Mononuclear cell (primary cell): ENCODE measurements at regions not wholly inside any gene's neighbourhood (a gene's known extent, or its start where the extent isn't known, plus 50 kb on each side); places are given as distances from the start of the nearest gene placed in this dataset.

ENCODE experiments used
- H3K27me3 ChIP-seq: 2 replicates; pipeline ENCODE4 v1.6.0; 2011; ENCODE audit warnings: low read length, control low read depth; ENCODE audit not compliant: insufficient read depth
- H3K4me1 ChIP-seq: 2 replicates; pipeline ENCODE4 v1.5.1; 2011; ENCODE audit warnings: mild to moderate bottlenecking, low read length, control low read depth; ENCODE audit not compliant: insufficient read depth
- H3K4me3 ChIP-seq: 2 replicates; pipeline ENCODE4 v1.5.1; 2011; ENCODE audit warnings: mild to moderate bottlenecking, low read length, moderate library complexity
- H3K9me3 ChIP-seq: 2 replicates; pipeline ENCODE4 v1.5.1; 2011; ENCODE audit warnings: low read depth, mild to moderate bottlenecking, control low read depth, low read length

GRCh38 chr16:86064431-86065250 is 165.7 kb downstream of the IRF8 start:
- Histone ChIP-seq H3K9me3 (no peaks in the 10 kb centered on the region), H3K4me3 (no peak overlapping the region), H3K4me1 (no peaks in the 10 kb centered on the region), H3K27me3 (peaks cover 5% of the 10 kb centered on the region)

GRCh38 chr16:86065711-86066110 is 166.7 kb downstream of the IRF8 start:
- H3K4me3 ChIP-seq = no peak overlapping the region
- H3K4me1 ChIP-seq = no peaks in the 10 kb centered on the region
- peaks cover 5% of the 10 kb centered on the region for H3K27me3 ChIP-seq
- H3K9me3 ChIP-seq = no peaks in the 10 kb centered on the region

- H3K27me3 ChIP-seq = peaks cover 5% of the 10 kb centered on the region
Measured at GRCh38 chr16:86066811-86067210, 167.8 kb downstream of the IRF8 start.

GRCh38 chr16:86067516-86067915 is 168.6 kb downstream of the IRF8 start:
- Histone ChIP-seq H3K4me1 (no peaks in the 10 kb centered on the region), H3K9me3 (no peaks in the 10 kb centered on the region), H3K27me3 (peaks cover 5% of the 10 kb centered on the region), H3K4me3 (no peak overlapping the region)

More at GRCh38 chr16:86066811-86067210, 167.8 kb downstream of the IRF8 start:
- H3K4me3 ChIP-seq = no peak overlapping the region
- H3K9me3 ChIP-seq = no peaks in the 10 kb centered on the region
- no peaks in the 10 kb centered on the region for H3K4me1 ChIP-seq

- Histone ChIP-seq H3K9me3 (no peaks in the 10 kb centered on the region), H3K4me1 (no peaks in the 10 kb centered on the region), H3K4me3 (no peak overlapping the region), H3K27me3 (peaks cover 5% of the 10 kb centered on the region)
Measured at GRCh38 chr16:86067936-86068335, 169.0 kb downstream of the IRF8 start.

- no peak overlapping the region for H3K4me3 ChIP-seq
- H3K9me3 ChIP-seq = no peaks in the 10 kb centered on the region
- peaks cover 5% of the 10 kb centered on the region for H3K27me3 ChIP-seq
- H3K4me1 ChIP-seq = no peaks in the 10 kb centered on the region
Measured at GRCh38 chr16:86068722-86069121, 169.8 kb downstream of the IRF8 start.

GRCh38 chr16:86069736-86070298 is 170.9 kb downstream of the IRF8 start:
- Histone ChIP-seq H3K27me3 (peaks cover 5% of the 10 kb centered on the region), H3K9me3 (no peaks in the 10 kb centered on the region), H3K4me3 (no peak overlapping the region), H3K4me1 (no peaks in the 10 kb centered on the region)

GRCh38 chr16:86070484-86070883 is 171.5 kb downstream of the IRF8 start:
- Histone ChIP-seq H3K9me3 (no peaks in the 10 kb centered on the region), H3K4me3 (no peak overlapping the region), H3K4me1 (no peaks in the 10 kb centered on the region), H3K27me3 (peaks cover 5% of the 10 kb centered on the region)

GRCh38 chr16:86070971-86071370 is 172.0 kb downstream of the IRF8 start:
- H3K4me1 ChIP-seq = no peaks in the 10 kb centered on the region
- H3K27me3 ChIP-seq = peaks cover 5% of the 10 kb centered on the region
- no peak overlapping the region for H3K4me3 ChIP-seq
- no peaks in the 10 kb centered on the region for H3K9me3 ChIP-seq

GRCh38 chr16:86071611-86072240 is 172.8 kb downstream of the IRF8 start:
- H3K4me1 ChIP-seq = no peaks in the 10 kb centered on the region

GRCh38 chr16:86072328-86073102 is 173.6 kb downstream of the IRF8 start:
- Histone ChIP-seq H3K27me3 (peaks cover 5% of the 10 kb centered on the region), H3K4me1 (no peaks in the 10 kb centered on the region), H3K9me3 (no peaks in the 10 kb centered on the region), H3K4me3 (no peak overlapping the region)

More at GRCh38 chr16:86071611-86072240, 172.8 kb downstream of the IRF8 start:
- Histone ChIP-seq H3K27me3 (peaks cover 5% of the 10 kb centered on the region), H3K4me3 (no peak overlapping the region), H3K9me3 (no peaks in the 10 kb centered on the region)

- Histone ChIP-seq H3K4me3 (no peak overlapping the region), H3K9me3 (no peaks in the 10 kb centered on the region), H3K27me3 (peaks cover 5% of the 10 kb centered on the region), H3K4me1 (no peaks in the 10 kb centered on the region)
Measured at GRCh38 chr16:86073103-86073625, 174.2 kb downstream of the IRF8 start.

- no peak overlapping the region for H3K4me3 ChIP-seq
- H3K4me1 ChIP-seq = no peaks in the 10 kb centered on the region
- H3K27me3 ChIP-seq = peaks cover under 1% of the 10 kb centered on the region
- H3K9me3 ChIP-seq = no peaks in the 10 kb centered on the region
Measured at GRCh38 chr16:86073763-86074493, 175.0 kb downstream of the IRF8 start.
